MM.1S (cell line): ENCODE measurements at regions not wholly inside any gene's neighbourhood (a gene's known extent, or its start where the extent isn't known, plus 50 kb on each side); places are given as distances from the start of the nearest gene placed in this dataset.

ENCODE experiments used
- DNase-seq: peaks from one replicate; pipeline ENCODE4 v3.0.0-alpha.2; 2015
- H2AFZ ChIP-seq: fragments of 300-600 bp; sonication (generic); 2 replicates; pipeline ENCODE4 v1.6.0; 2016; ENCODE audit warnings: antibody characterized with exemption, low read length
- H3F3A ChIP-seq: fragments of 300-600 bp; sonication (generic); 2 replicates; pipeline ENCODE4 v1.6.1; 2016; ENCODE audit warnings: mild to moderate bottlenecking, antibody characterized with exemption, low read length, moderate library complexity, mixed read lengths; ENCODE audit not compliant: insufficient read depth
- H3K27ac ChIP-seq: fragments of 300-600 bp; sonication (generic); 2 replicates; pipeline ENCODE4 v1.5.1; 2016; ENCODE audit warnings: mild to moderate bottlenecking, low read length
- H3K27me3 ChIP-seq: fragments of 300-600 bp; sonication (generic); replicated peaks from 2 replicates; pipeline ENCODE4 v1.6.0; 2016; ENCODE audit warnings: low read length; ENCODE audit not compliant: insufficient read depth
- H3K36me3 ChIP-seq: fragments of 300-600 bp; sonication (generic); replicated peaks from 2 replicates; pipeline ENCODE4 v1.6.1; 2016; ENCODE audit warnings: mild to moderate bottlenecking, low read length, mixed read lengths; ENCODE audit not compliant: insufficient read depth
- H3K4me1 ChIP-seq: fragments of 300-600 bp; sonication (generic); 2 replicates; pipeline ENCODE4 v1.6.1; 2016; ENCODE audit warnings: low read length, mixed read lengths
- H3K4me2 ChIP-seq: fragments of 300-600 bp; sonication (generic); 2 replicates; pipeline ENCODE4 v1.6.0; 2016; ENCODE audit warnings: low read depth, low read length
- H3K4me3 ChIP-seq: fragments of 300-600 bp; sonication (generic); 2 replicates; pipeline ENCODE4 v1.5.1; 2016; ENCODE audit warnings: low read length, mixed read lengths
- H3K79me2 ChIP-seq: fragments of 300-600 bp; sonication (generic); 2 replicates; pipeline ENCODE4 v1.6.1; 2016; ENCODE audit warnings: mixed run types, low read length, mixed read lengths
- H3K9ac ChIP-seq: fragments of 300-600 bp; sonication (generic); 2 replicates; pipeline ENCODE4 v1.6.1; 2016; ENCODE audit warnings: low read length, mixed read lengths
- H3K9me2 ChIP-seq: fragments of 300-600 bp; sonication (generic); replicated peaks from 2 replicates; pipeline ENCODE4 v1.6.1; 2016; ENCODE audit warnings: mild to moderate bottlenecking, low read length, mixed read lengths; ENCODE audit not compliant: insufficient read depth
- H3K9me3 ChIP-seq: fragments of 300-600 bp; sonication (generic); replicated peaks from 2 replicates; pipeline ENCODE4 v1.6.1; 2016; ENCODE audit warnings: mild to moderate bottlenecking, low read length, mixed read lengths; ENCODE audit not compliant: insufficient read depth
- H4K20me1 ChIP-seq: fragments of 300-600 bp; sonication (generic); 2 replicates; pipeline ENCODE4 v1.6.1; 2016; ENCODE audit warnings: mild to moderate bottlenecking, low read length, moderate library complexity, mixed read lengths; ENCODE audit not compliant: insufficient read depth
- EZH2 ChIP-seq: fragments of 300-600 bp; sonication (generic); optimal IDR thresholded peaks from 2 replicates; pipeline ENCODE3; 2017; ENCODE audit warnings: low read depth, mild to moderate bottlenecking, antibody characterized with exemption, low read length, mixed read lengths
- EZH2phosphoT487 ChIP-seq: fragments of 300-600 bp; sonication (generic); IDR thresholded peaks from 2 replicates; pipeline ENCODE4 v1.6.1; 2018; ENCODE audit warnings: antibody characterized with exemption, low read length
- TF ChIP-seq, protein P1 (sequence below): fragments of 300-600 bp; sonication (generic); IDR thresholded peaks from 2 replicates; pipeline ENCODE4 v1.5.1; 2016; ENCODE audit warnings: antibody characterized with exemption, low read length, mixed read lengths

DNA sequence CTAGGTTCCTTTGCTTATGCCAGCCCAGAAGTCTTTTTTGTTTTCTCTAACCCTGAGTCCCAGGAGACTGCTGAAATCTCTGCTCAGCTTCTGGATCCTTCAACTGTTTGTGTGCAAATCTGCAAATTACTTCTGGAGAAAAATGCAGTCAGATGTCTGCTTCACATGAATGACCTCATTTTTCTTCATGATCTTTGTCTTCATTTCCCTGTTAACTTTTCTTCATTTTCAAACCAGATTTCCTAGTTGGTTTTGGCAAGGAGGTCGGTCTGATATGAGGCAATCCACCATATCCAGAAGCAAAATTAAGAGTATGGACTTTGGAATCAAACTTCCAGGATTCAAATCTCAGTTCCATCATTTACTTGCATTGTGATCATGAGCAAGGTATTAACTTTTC is 66.8 kb downstream of the ZNF503 start:
- no peaks in the 10 kb centered on the region for H3K27me3 ChIP-seq
- H4K20me1 ChIP-seq = no peaks in the 10 kb centered on the region
- no peaks in the 10 kb centered on the region for H3K79me2 ChIP-seq
- no peak overlapping the region for H3K4me3 ChIP-seq
- H3K9ac ChIP-seq = no peak overlapping the region
- H3K27ac ChIP-seq = no peak overlapping the region
- H3K9me2 ChIP-seq = no peaks in the 10 kb centered on the region
- H3K36me3 ChIP-seq = no peaks in the 10 kb centered on the region
- H3K4me1 ChIP-seq = peaks cover 9% of the 10 kb centered on the region
- H2AFZ ChIP-seq = no peak overlapping the region
- H3F3A ChIP-seq = no peaks in the 10 kb centered on the region
- no peak for DNase-seq
- H3K9me3 ChIP-seq = no peaks in the 10 kb centered on the region
- H3K4me2 ChIP-seq = no peak overlapping the region
- TF ChIP-seq EZH2 (no peak), EZH2phosphoT487 (no peak)
- TF ChIP-seq, protein P1, sequence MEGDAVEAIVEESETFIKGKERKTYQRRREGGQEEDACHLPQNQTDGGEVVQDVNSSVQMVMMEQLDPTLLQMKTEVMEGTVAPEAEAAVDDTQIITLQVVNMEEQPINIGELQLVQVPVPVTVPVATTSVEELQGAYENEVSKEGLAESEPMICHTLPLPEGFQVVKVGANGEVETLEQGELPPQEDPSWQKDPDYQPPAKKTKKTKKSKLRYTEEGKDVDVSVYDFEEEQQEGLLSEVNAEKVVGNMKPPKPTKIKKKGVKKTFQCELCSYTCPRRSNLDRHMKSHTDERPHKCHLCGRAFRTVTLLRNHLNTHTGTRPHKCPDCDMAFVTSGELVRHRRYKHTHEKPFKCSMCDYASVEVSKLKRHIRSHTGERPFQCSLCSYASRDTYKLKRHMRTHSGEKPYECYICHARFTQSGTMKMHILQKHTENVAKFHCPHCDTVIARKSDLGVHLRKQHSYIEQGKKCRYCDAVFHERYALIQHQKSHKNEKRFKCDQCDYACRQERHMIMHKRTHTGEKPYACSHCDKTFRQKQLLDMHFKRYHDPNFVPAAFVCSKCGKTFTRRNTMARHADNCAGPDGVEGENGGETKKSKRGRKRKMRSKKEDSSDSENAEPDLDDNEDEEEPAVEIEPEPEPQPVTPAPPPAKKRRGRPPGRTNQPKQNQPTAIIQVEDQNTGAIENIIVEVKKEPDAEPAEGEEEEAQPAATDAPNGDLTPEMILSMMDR = no peak

DNA sequence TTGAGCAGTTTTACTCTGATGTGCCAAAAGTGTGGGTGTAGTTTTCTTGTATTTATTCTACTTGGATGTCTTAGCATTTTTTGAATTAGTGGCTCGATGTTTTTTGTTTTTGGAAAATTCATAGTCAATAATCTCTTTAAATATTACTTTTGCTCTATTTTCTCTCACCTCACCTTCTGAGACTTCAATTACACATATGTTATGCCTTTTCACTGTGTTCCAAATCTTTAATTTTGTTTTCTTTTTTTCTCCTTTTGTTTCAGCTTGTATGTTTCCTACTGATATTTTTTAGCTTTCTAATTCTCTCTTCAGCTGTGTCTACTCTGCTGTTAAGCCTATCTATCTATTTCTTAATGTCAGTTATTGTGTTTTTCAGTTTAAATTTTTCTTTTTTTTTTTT is 69.5 kb downstream of the ZNF503 start:
- H3K9me3 ChIP-seq = no peaks in the 10 kb centered on the region
- H3K9ac ChIP-seq = no peak overlapping the region
- H2AFZ ChIP-seq = no peak overlapping the region
- TF ChIP-seq EZH2 (no peak), EZH2phosphoT487 (no peak)
- TF ChIP-seq, protein P1 = no peak
- no peaks in the 10 kb centered on the region for H3K36me3 ChIP-seq
- no peaks in the 10 kb centered on the region for H3F3A ChIP-seq
- H3K27me3 ChIP-seq = no peaks in the 10 kb centered on the region
- no peak overlapping the region for H3K4me2 ChIP-seq
- H3K27ac ChIP-seq = no peak overlapping the region
- no peak for DNase-seq
- peaks cover 9% of the 10 kb centered on the region for H3K4me1 ChIP-seq
- H3K9me2 ChIP-seq = no peaks in the 10 kb centered on the region
- no peaks in the 10 kb centered on the region for H3K79me2 ChIP-seq
- H3K4me3 ChIP-seq = no peak overlapping the region
- H4K20me1 ChIP-seq = no peaks in the 10 kb centered on the region

DNA sequence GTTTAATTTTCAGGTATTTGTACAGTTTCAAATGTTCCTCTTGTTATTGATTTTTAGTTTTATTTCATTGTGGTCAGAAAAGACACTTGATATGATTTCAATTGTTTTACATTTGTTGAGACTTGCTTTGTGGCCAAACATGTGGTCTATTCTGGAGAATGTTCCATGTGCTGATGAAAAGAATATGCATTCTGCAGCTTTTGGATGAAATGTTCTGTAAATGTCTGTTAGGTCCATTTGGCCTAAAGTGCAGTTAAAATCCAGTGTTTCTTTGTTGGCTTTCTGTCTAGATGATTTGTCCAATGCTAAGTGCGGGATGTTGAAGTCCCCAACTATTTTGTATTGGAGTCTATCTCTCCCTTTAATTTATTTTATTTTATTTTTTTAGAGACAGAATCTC is 70.5 kb downstream of the ZNF503 start:
- no peak overlapping the region for H2AFZ ChIP-seq
- no peaks in the 10 kb centered on the region for H3K9me3 ChIP-seq
- no peak for DNase-seq

More for the DNA sequence above, 70.5 kb downstream of the ZNF503 start:
- Histone ChIP-seq H3K4me1 (peaks cover 9% of the 10 kb centered on the region), H3K27ac (no peak overlapping the region), H3F3A (no peaks in the 10 kb centered on the region), H3K4me3 (no peak overlapping the region), H3K27me3 (no peaks in the 10 kb centered on the region), H3K79me2 (no peaks in the 10 kb centered on the region), H3K9ac (no peak overlapping the region), H4K20me1 (no peaks in the 10 kb centered on the region), H3K9me2 (no peaks in the 10 kb centered on the region), H3K4me2 (no peak overlapping the region), H3K36me3 (no peaks in the 10 kb centered on the region)
- TF ChIP-seq EZH2 (no peak), EZH2phosphoT487 (no peak)
- TF ChIP-seq, protein P1 = no peak
